SK-N-SH (cell line): ENCODE measurements at regions not wholly inside any gene's neighbourhood (a gene's known extent, or its start where the extent isn't known, plus 50 kb on each side); places are given as distances from the start of the nearest gene placed in this dataset.
"Not testable (repeated sequence)": the region's sequence is repeated elsewhere in the genome, so short reads cannot be mapped to it uniquely, and the experiment has no call there.

Source experiments
- CTCF ChIA-PET: fragments of 300-600, 350-600 bp; formaldehyde crosslinking; extraction: SDS; loops from one replicate; lab custom pipeline; 2021; lab: Yijun Ruan, JAX
- POLR2A ChIA-PET: fragments of 350-600 bp; sonication (Branson Sonifier 250); formaldehyde crosslinking; extraction: SDS; loops from one replicate; lab custom pipeline; 2020; ENCODE audit warnings: antibody characterized with exemption, inconsistent platforms; lab: Yijun Ruan, JAX
- DNase-seq: peaks from one replicate; pipeline ENCODE4 v3.0.0; 2012
- H2AFZ ChIP-seq: fragments of 200-600 bp; sonication (generic); 2 replicates; pipeline ENCODE4 v1.8.1; 2016; ENCODE audit warnings: antibody characterized with exemption, mild to moderate bottlenecking, low read depth
- H3F3A ChIP-seq: fragments of 200-600 bp; sonication (generic); replicated peaks from 2 replicates; pipeline ENCODE3; 2016; ENCODE audit warnings: antibody characterized with exemption, mild to moderate bottlenecking; ENCODE audit not compliant: insufficient read depth
- H3K27ac ChIP-seq, 2 experiments: fragments of 200-500 bp in 1 of 2; fragments of 200-600 bp in 1 of 2; sonication (Bioruptor generic) in 1 of 2; sonication (generic), shearing (Covaris generic) in 1 of 2; 2 replicates each; pipeline versions ENCODE4 v1.5.1 to v1.6.1; 2014 to 2016; ENCODE audit warnings: low read depth in 2 of 2, inconsistent platforms in 1 of 2, low read length in 1 of 2, mild to moderate bottlenecking in 1 of 2, mixed read lengths in 1 of 2
- H3K27me3 ChIP-seq: fragments of 200-600 bp; sonication (generic), shearing (Covaris generic); 2 replicates; pipeline ENCODE4 v1.6.1; 2016; ENCODE audit warnings: mixed run types; ENCODE audit not compliant: insufficient read depth
- H3K36me3 ChIP-seq, 2 experiments: fragments of 200-500 bp in 1 of 2; fragments of 200-600 bp in 1 of 2; sonication (Bioruptor generic) in 1 of 2; sonication (generic) in 1 of 2; replicated peaks in 1 of 2; 2 replicates each; pipeline versions ENCODE3 to v1.5.1; 2014 to 2016; ENCODE audit warnings: low read length in 1 of 2, mild to moderate bottlenecking in 1 of 2; ENCODE audit not compliant: insufficient read depth in 2 of 2, control insufficient read depth in 1 of 2
- H3K4me1 ChIP-seq, 2 experiments: fragments of 200-500 bp in 1 of 2; fragments of 200-600 bp in 1 of 2; sonication (Bioruptor generic) in 1 of 2; sonication (generic), shearing (Covaris generic) in 1 of 2; 2 replicates each; pipeline versions ENCODE4 v1.5.1 to v1.6.1; 2014 to 2016; ENCODE audit warnings: low read depth in 1 of 2, low read length in 1 of 2, mixed run types in 1 of 2; ENCODE audit not compliant: insufficient read depth in 2 of 2, control insufficient read depth in 1 of 2
- H3K4me2 ChIP-seq: fragments of 200-600 bp; sonication (generic), shearing (Covaris generic); 2 replicates; pipeline ENCODE4 v1.6.1; 2017; ENCODE audit warnings: mixed run types
- H3K4me3 ChIP-seq, 2 experiments: fragments of 200-500 bp in 1 of 2; fragments of 200-600 bp in 1 of 2; sonication (Bioruptor generic) in 1 of 2; sonication (generic), shearing (Covaris generic) in 1 of 2; 2 replicates each; pipeline versions ENCODE4 v1.5.1 to v1.8.1; 2014 to 2016; ENCODE audit warnings: low read depth in 2 of 2, inconsistent platforms in 1 of 2, low read length in 1 of 2, mild to moderate bottlenecking in 1 of 2, mixed read lengths in 1 of 2, moderate library complexity in 1 of 2
- H3K79me2 ChIP-seq: fragments of 200-600 bp; sonication (generic); 2 replicates; pipeline ENCODE4 v1.8.1; 2017; ENCODE audit warnings: mild to moderate bottlenecking; ENCODE audit not compliant: insufficient read depth
- H3K9ac ChIP-seq: fragments of 200-600 bp; sonication (generic); 2 replicates; pipeline ENCODE4 v1.6.1; 2017; ENCODE audit warnings: mixed run types
- H3K9me2 ChIP-seq: fragments of 200-600 bp; sonication (generic); 2 replicates; pipeline ENCODE4 v1.6.1; 2017; ENCODE audit warnings: mixed run types
- H3K9me3 ChIP-seq: fragments of 200-600 bp; sonication (generic); 2 replicates; pipeline ENCODE4 v1.6.1; 2017; ENCODE audit warnings: mixed run types, mild to moderate bottlenecking, moderate library complexity
- H4K20me1 ChIP-seq: fragments of 200-600 bp; sonication (generic); 2 replicates; pipeline ENCODE4 v1.6.1; 2017; ENCODE audit warnings: mild to moderate bottlenecking, mixed run types; ENCODE audit not compliant: insufficient read depth
- FOXJ3 ChIP-seq: sonication (generic); formaldehyde crosslinking; IDR thresholded peaks from 2 replicates; pipeline ENCODE4 v1.5.1; 2020; ENCODE audit warnings: mild to moderate bottlenecking, missing genetic modification reagents
- JUND ChIP-seq: IDR thresholded peaks from 2 replicates; pipeline ENCODE4 v1.4.0; 2012
- NRF1 ChIP-seq: IDR thresholded peaks from 2 replicates; pipeline ENCODE4 v1.6.1; 2012; ENCODE audit warnings: low read depth, mild to moderate bottlenecking, low read length
- POLR2AphosphoS5 ChIP-seq: IDR thresholded peaks from 2 replicates; pipeline ENCODE4 v1.6.1; 2012; ENCODE audit warnings: low read depth, low read length
- WGBS: methylation state at CpG from one replicate; pipeline ENCODE4 v1.1.6; 2017; ENCODE audit warnings: low lambda C conversion rate; 5-methylcytosine and 5-hydroxymethylcytosine counted together
- TF ChIP-seq, protein P1 (sequence below): IDR thresholded peaks from 2 replicates; pipeline ENCODE4 v1.4.0; 2012; ENCODE audit warnings: low read depth
- TF ChIP-seq, protein P2 (sequence below): IDR thresholded peaks from 2 replicates; pipeline ENCODE4 v1.6.1; 2012; ENCODE audit warnings: mild to moderate bottlenecking, low read depth, low read length, moderate library complexity
- TF ChIP-seq, protein P3 (sequence below): IDR thresholded peaks from 2 replicates; pipeline ENCODE4; 2012

DNA sequence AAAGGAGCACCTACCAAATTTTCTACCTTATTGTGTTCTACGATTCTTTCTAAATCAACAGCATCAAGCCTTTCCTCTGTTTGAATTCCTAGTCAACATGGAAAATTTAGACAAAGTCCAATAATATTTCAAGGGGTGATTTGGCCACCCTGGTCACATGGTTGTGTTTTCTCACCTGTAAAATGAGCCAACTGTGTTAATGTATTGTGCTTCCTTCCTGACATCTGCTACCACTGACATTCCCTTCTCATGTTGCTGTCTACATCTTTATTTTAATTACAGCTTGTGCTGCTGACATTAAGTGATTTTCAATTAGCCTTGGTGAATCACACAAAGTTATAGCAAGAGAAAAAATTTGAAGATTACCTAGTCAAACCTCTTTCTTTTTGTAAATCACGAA lies 83.0 kb upstream of the NPSR1 start:
- 2% methylated on average over 2 of the region's 2 CpGs for WGBS
- Histone ChIP-seq H3K9me2 (no peaks in the 10 kb centered on the region), H3K27ac (no peak overlapping the region), H3K9ac (no peak overlapping the region), H3K4me3 (no peak overlapping the region), H3K79me2 (no peaks in the 10 kb centered on the region), H4K20me1 (no peaks in the 10 kb centered on the region), H3K27me3 (no peaks in the 10 kb centered on the region), H2AFZ (no peak overlapping the region), H3K9me3 (no peaks in the 10 kb centered on the region), H3F3A (no peaks in the 10 kb centered on the region), H3K4me1 (no peaks in the 10 kb centered on the region), H3K4me2 (no peak overlapping the region), H3K36me3 (no peaks in the 10 kb centered on the region)
- TF ChIP-seq JUND: no peak
- no peak for TF ChIP-seq FOXJ3 (CRISPR knock-in tag)
- TF ChIP-seq POLR2AphosphoS5: no peak
- TF ChIP-seq, protein P1, sequence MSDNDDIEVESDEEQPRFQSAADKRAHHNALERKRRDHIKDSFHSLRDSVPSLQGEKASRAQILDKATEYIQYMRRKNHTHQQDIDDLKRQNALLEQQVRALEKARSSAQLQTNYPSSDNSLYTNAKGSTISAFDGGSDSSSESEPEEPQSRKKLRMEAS: no peak
- TF ChIP-seq, protein P2, sequence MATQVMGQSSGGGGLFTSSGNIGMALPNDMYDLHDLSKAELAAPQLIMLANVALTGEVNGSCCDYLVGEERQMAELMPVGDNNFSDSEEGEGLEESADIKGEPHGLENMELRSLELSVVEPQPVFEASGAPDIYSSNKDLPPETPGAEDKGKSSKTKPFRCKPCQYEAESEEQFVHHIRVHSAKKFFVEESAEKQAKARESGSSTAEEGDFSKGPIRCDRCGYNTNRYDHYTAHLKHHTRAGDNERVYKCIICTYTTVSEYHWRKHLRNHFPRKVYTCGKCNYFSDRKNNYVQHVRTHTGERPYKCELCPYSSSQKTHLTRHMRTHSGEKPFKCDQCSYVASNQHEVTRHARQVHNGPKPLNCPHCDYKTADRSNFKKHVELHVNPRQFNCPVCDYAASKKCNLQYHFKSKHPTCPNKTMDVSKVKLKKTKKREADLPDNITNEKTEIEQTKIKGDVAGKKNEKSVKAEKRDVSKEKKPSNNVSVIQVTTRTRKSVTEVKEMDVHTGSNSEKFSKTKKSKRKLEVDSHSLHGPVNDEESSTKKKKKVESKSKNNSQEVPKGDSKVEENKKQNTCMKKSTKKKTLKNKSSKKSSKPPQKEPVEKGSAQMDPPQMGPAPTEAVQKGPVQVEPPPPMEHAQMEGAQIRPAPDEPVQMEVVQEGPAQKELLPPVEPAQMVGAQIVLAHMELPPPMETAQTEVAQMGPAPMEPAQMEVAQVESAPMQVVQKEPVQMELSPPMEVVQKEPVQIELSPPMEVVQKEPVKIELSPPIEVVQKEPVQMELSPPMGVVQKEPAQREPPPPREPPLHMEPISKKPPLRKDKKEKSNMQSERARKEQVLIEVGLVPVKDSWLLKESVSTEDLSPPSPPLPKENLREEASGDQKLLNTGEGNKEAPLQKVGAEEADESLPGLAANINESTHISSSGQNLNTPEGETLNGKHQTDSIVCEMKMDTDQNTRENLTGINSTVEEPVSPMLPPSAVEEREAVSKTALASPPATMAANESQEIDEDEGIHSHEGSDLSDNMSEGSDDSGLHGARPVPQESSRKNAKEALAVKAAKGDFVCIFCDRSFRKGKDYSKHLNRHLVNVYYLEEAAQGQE: no peak
- TF ChIP-seq, protein P3, sequence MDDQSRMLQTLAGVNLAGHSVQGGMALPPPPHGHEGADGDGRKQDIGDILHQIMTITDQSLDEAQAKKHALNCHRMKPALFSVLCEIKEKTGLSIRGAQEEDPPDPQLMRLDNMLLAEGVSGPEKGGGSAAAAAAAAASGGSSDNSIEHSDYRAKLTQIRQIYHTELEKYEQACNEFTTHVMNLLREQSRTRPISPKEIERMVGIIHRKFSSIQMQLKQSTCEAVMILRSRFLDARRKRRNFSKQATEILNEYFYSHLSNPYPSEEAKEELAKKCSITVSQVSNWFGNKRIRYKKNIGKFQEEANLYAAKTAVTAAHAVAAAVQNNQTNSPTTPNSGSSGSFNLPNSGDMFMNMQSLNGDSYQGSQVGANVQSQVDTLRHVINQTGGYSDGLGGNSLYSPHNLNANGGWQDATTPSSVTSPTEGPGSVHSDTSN: no peak
- TF ChIP-seq NRF1: no peak
- CTCF ChIA-PET: no interaction called here
- DNase-seq: no peak
- POLR2A ChIA-PET: no interaction called here

DNA sequence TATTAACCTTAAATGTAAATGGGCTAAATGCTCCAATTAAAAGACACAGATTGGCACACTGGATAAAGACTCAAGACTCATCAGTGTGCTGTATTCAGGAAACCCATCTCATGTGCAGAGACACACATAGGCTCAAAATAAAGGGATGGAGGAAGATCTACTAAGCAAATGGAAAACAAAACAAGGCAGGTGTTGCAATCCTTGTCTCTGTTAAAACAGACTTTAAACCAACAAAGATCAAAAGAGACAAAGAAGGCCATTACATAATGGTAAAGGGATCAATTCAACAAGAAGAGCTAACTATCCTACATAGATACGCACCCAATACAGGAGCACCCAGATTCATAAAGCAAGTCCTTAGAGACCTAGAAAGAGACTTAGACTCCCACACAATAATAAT lies 80.1 kb upstream of the NPSR1 start:
- H3K4me2 ChIP-seq, H3K9me2 ChIP-seq, H3F3A ChIP-seq, DNase-seq, H3K4me3 ChIP-seq, H3K36me3 ChIP-seq, H3K79me2 ChIP-seq, H2AFZ ChIP-seq, H3K27ac ChIP-seq, H4K20me1 ChIP-seq, H3K27me3 ChIP-seq, POLR2A ChIA-PET, CTCF ChIA-PET, H3K9ac ChIP-seq, H3K4me1 ChIP-seq, H3K9me3 ChIP-seq: not testable (repeated sequence)
- 46% methylated on average over 1 of the region's 1 CpG for WGBS

DNA sequence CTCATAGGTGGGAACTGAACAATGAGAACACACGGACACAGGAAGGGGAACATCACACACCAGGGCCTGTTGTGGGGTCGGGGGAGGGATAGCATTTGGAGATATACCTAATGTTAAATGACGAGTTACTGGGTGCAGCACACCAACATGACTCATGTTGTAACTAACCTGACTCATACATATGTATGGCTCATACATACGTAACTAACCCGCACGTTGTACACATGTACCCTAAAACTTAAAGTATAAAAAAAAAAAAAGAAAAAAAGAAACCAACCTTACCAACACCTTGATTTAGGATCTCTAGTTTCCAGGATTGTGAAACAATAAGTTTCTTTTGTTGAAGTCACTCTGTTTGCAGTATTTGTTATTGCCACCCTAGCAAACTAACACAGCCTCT lies 76.3 kb upstream of the NPSR1 start:
- H3K27me3 ChIP-seq: 0 out of 2 replicates have a peak, but pooled peaks cover 15% of the 10 kb centered on the region
- H3K9me2 ChIP-seq, H3K9ac ChIP-seq, H3K9me3 ChIP-seq, DNase-seq, H3K27ac ChIP-seq, H3K4me3 ChIP-seq, H3K4me2 ChIP-seq, CTCF ChIA-PET, H3K79me2 ChIP-seq, H4K20me1 ChIP-seq, H3F3A ChIP-seq, H3K36me3 ChIP-seq, H3K4me1 ChIP-seq, POLR2A ChIA-PET, H2AFZ ChIP-seq: not testable (repeated sequence)
- WGBS: 54% methylated on average over 6 of the region's 6 CpGs
